AG04449 (cell line): ENCODE measurements at regions not wholly inside any gene's neighbourhood (a gene's known extent, or its start where the extent isn't known, plus 50 kb on each side); places are given as distances from the start of the nearest gene placed in this dataset.
A peak's percentile ranks its signal among the peaks of the same experiment; 100 is the strongest.

Experiments
- CTCF ChIA-PET: fragments of 350-600 bp; formaldehyde crosslinking; extraction: SDS; loops from one replicate; lab custom pipeline; 2021; ENCODE audit warnings: antibody characterized with exemption; lab: Yijun Ruan, JAX
- POLR2A ChIA-PET: fragments of 400-600, 350-600 bp; formaldehyde crosslinking; extraction: SDS; loops from one replicate; lab custom pipeline; 2020; ENCODE audit warnings: antibody characterized with exemption, inconsistent platforms; lab: Yijun Ruan, JAX
- DNase-seq: peaks from one replicate; pipeline ENCODE4 v3.0.0-alpha.2; 2010; ENCODE audit warnings: low read depth, low spot score
- H3K4me3 ChIP-seq: 2 replicates; pipeline ENCODE4 v1.5.1; 2011; ENCODE audit warnings: low read depth, mild to moderate bottlenecking, control low read depth, low read length
- TF ChIP-seq, protein P1 (sequence below): IDR thresholded peaks from one replicate; pipeline ENCODE4 v1.5.1; 2011; ENCODE audit warnings: mild to moderate bottlenecking, moderate library complexity, low read length, control low read depth, inconsistent platforms; ENCODE audit not compliant: insufficient read depth; ENCODE audit errors: missing control alignments

DNA sequence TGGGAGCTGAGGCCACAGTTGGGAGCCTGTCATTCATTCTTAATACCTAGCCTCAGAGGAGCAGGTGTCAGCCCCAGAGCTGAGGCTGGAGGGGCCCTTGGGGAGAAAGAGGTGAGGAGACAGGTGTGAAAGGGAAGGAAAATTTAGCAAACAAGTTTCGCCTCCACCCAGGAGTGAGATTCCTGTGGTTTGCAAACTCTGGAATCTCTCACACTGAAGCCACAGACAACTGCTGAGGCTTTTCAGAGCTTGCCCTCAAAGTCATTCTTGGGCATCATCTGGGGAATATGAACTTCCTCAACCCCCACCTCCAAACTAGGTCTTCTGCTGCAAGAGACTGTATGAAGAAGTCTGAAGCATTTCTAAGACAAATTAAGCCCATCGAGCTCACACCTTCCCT lies 589.5 kb upstream of the TBX3 start:
- ChIA-PET POLR2A (no interaction called here), CTCF (no interaction called here)
- DNase-seq = no peak
- no peak overlapping the region for H3K4me3 ChIP-seq
- TF ChIP-seq, protein P1, sequence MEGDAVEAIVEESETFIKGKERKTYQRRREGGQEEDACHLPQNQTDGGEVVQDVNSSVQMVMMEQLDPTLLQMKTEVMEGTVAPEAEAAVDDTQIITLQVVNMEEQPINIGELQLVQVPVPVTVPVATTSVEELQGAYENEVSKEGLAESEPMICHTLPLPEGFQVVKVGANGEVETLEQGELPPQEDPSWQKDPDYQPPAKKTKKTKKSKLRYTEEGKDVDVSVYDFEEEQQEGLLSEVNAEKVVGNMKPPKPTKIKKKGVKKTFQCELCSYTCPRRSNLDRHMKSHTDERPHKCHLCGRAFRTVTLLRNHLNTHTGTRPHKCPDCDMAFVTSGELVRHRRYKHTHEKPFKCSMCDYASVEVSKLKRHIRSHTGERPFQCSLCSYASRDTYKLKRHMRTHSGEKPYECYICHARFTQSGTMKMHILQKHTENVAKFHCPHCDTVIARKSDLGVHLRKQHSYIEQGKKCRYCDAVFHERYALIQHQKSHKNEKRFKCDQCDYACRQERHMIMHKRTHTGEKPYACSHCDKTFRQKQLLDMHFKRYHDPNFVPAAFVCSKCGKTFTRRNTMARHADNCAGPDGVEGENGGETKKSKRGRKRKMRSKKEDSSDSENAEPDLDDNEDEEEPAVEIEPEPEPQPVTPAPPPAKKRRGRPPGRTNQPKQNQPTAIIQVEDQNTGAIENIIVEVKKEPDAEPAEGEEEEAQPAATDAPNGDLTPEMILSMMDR = no peak

DNA sequence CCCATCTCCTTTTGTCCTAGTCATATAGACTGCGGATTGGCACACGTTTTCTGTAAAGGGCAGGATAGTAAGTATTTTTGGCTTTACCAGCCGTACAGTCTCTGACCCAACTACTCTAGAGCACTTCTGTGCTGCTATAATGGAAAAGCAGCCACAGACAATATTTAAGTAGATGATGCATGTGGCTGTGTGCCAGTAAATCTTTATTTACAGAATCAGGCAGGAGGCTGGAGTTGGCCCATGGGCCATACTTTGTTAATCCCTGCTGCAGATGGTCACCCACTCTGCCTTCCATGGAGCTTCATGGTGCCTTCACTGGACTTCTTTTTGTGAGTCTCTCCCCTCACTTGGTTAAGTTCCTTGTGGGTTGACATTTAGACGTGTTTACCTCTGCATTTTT lies 584.5 kb upstream of the TBX3 start:
- ChIA-PET CTCF (interaction anchor here (2.0 kb wide), 1 partner anchor 12 kb away, joined by 6 read pairs; no protein-coding TSS in a partner anchor), POLR2A (no interaction called here)
- DNase-seq = no peak

DNA sequence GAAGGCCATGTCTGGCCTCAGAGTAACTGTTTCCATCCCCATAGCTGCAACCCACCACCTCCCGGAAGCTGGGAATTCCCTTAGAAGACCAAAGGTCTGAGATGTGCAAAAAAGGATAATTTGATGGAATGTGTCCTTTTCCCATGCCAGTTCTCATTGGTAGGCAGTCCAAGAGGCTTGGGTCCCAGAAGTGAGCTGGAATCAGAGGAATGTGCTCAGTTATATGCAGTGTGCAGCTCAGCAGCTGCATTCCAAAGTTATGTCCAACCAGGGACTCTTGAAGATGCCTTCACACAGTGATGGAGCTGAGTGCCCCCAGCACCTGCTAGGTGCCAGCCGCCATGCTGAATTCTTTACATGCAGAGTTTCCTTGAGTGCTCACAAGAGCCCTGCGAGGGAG lies 583.9 kb upstream of the TBX3 start:
- ChIA-PET CTCF (interaction anchor here (2.0 kb wide), 1 partner anchor 11 kb away, joined by 6 read pairs; no protein-coding TSS in a partner anchor), POLR2A (no interaction called here)
- DNase-seq = peak; percentile 14
- TF ChIP-seq, protein P1 = no peak
- no peak overlapping the region for H3K4me3 ChIP-seq

More for the DNA sequence above, 584.5 kb upstream of the TBX3 start:
- TF ChIP-seq, protein P1 = no peak
- no peak overlapping the region for H3K4me3 ChIP-seq

DNA sequence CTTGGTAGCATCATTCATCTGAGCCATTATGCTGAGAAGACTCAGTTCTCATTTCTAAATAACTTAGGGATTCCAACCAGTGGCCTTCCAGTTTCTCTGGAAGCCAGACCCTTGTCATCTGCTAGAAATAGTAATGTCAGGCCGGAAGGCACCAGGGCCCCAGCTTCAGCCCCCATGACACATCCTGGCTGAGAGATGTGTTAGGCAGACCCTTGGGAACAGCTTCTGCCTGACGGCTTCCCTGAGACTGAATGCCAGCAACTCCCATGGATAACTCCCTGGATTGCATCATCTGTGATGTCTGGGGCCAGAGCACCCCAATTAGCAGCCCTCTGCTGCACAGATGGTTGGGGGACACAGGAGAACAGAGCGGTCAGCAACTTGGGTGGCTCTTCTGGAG lies 583.5 kb upstream of the TBX3 start:
- POLR2A ChIA-PET = no interaction called here
- no peak for DNase-seq
- TF ChIP-seq, protein P1 = no peak
- H3K4me3 ChIP-seq = no peak overlapping the region
- CTCF ChIA-PET = interaction anchor here (2.0 kb wide), 1 partner anchor 11 kb away, joined by 6 read pairs; no protein-coding TSS in a partner anchor

DNA sequence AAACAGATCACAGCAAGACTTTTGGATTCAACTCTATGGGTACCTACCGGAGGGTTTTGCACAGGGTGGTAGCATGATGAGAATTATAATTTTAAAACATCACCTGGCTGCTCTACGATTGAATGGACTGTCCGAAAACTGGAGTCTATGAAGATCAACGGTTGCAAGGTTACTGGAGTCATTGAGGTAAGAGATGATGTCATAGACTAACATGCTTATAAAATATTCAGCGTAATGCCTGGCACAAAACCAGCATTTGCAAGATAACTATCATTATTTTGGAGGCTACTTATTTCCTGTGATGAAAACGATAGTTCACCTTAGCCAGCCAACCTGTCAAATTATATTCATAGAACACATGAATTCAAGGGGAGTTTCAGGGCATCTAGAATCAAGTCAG lies 580.6 kb upstream of the TBX3 start:
- no peak overlapping the region for H3K4me3 ChIP-seq
- CTCF ChIA-PET = no interaction called here
- POLR2A ChIA-PET = no interaction called here
- TF ChIP-seq, protein P1 = no peak
- no peak for DNase-seq

DNA sequence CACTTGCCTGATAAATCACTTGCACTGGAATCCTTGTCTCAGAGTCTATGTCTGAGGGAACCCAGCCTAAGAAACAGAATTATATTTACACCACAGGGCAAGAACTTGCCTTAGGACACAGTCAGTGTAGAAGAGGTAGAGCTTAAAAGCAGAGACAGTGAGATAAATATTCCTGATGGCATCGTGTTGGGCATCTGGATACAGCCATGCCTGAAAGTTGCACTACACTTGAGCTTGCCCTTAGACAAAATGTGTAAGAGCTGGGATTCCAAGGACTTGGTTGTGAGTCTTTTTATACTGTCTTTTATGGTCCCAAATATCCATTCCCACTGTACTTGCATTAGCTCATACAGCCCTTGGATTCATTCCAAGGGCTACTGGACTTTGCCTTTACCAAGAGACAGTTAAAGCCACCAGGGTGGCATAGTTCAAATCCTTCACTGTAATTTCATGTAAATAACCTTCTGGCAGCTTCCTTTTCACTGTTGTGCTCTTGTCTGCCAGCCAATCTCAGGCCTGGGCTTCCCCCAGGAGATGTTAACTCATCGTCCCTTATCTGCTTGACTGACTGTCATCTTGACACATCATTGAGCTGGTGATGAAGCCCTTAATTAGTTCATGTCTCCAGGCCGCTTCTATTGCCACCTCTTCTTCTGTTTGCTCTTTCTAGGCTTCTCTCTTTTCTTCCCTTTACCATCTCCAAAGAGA lies 577.9 kb upstream of the TBX3 start:
- no peak for DNase-seq
- POLR2A ChIA-PET = interaction anchor here (1.3 kb wide), 1 partner anchor 578 kb away, joined by 4 read pairs; the partner anchor contains the start of gene TBX3
- TF ChIP-seq, protein P1 = no peak
- H3K4me3 ChIP-seq = no peak overlapping the region
- CTCF ChIA-PET = interaction anchor here (1.3 kb wide), 1 partner anchor 13 kb away, joined by 3 read pairs; no protein-coding TSS in a partner anchor
